ENCODE measurements at regions not wholly inside any gene's neighbourhood (a gene's known extent, or its start where the extent isn't known, plus 50 kb on each side); places are given as distances from the start of the nearest gene placed in this dataset.
"Not testable (repeated sequence)": the region's sequence is repeated elsewhere in the genome, so short reads cannot be mapped to it uniquely, and the experiment has no call there.

DNA sequence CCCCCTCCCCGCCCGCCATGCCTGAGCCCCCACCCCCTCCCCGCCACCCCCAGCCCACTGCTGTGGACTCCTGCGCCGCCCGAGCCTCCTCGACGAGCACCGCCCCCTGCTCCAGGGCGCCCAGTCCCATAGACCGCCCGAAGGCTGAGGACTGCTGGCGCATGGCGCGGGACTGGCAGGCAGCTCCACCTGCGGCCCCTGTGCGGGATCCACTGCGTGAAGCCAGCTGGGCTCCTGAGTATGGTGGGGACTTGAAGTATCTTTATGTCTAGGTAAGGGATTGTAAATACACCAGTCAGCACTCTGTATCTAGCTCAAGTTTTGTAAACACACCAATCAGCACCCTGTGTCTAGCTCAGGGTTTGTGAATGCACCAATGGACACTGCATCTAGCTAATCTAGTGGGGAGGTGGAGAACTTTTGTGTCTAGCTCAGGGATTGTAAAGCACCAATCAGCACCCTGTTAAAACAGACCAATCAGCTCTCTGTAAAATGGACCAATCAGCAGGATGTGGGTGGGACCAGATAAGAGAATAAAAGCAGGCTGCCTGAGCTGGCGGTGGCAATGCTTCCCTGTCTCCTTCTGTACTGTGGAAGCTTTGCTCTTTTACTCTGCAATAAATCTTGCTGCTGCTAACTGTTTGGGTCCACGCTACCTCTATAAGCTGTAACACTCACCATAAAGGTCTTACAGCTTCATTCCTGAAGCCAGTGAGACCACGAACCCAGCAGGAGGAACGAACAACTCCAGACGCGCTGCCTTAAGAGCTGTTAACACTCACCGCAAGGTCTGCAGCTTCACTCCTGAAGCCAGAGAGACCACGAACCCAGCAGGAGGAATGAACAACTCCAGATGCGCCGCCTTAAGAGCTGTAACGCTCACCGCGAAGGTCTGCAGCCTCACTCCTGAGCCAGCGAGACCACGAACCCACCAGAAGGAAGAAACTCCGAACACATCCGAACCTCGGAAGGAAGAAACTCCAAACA is 66.6 kb upstream of the SLC8A3 start:
- H3K9me3 ChIP-seq (replicated peaks; ENCODE audit: control insufficient read depth, insufficient read depth, low read depth, low read length); H3K9me1 ChIP-seq (ENCODE audit: control insufficient read depth, insufficient read depth, low read length); CTCF ChIA-PET (ENCODE audit: low intra/inter-chr PET ratio); H3K79me2 ChIP-seq (ENCODE audit: control insufficient read depth, insufficient read depth, low read length); FAIRE-seq; H3K27ac ChIP-seq (ENCODE audit: extremely low read depth, low read depth, low read length); BruUV-seq (replicated peaks); H3K36me3 ChIP-seq (ENCODE audit: control insufficient read depth, insufficient read depth, low read length); H3K9ac ChIP-seq (ENCODE audit: insufficient read depth in 1 of 2, low read depth in 2 of 2, low read length in 2 of 2); H2AFZ ChIP-seq (ENCODE audit: low read depth, low read length); H3K4me3 ChIP-seq; in situ Hi-C loops (cut with MboI); ATAC-seq; H3K27me3 ChIP-seq (ENCODE audit: control insufficient read depth in 2 of 2, insufficient read depth in 2 of 2, low read length in 2 of 2); H4K20me1 ChIP-seq (replicated peaks; ENCODE audit: control insufficient read depth, insufficient read depth, low read length); H3K4me2 ChIP-seq (ENCODE audit: insufficient read depth, low read length); H3K4me1 ChIP-seq (replicated peaks in 1 of 2; ENCODE audit: control insufficient read depth in 2 of 2, insufficient read depth in 2 of 2, low read length in 2 of 2): not testable (repeated sequence)
- peak in 1 of 4 experiments; percentile 2 for DNase-seq (ENCODE audit: extremely low read depth in 1 of 4, low spot score in 3 of 4)
- WGBS (ENCODE audit: insufficient coverage, low coverage, missing lambda C conversion rate) = 77% methylated on average over 14 of the region's 36 CpGs
- intact Hi-C loops (cut with micrococcal nuclease) = loop anchor here (5.0 kb wide), 2 partner anchors 38 to 168 kb away; no protein-coding TSS in a partner anchor
- TF ChIP-seq C11orf30 (IDR thresholded peaks at IDR 0.05; ENCODE audit: low read depth) (peak; percentile 32; the same call in 1 of the 2 replicates), NFYB (IDR thresholded peaks at IDR 0.05; ENCODE audit: extremely low read depth, insufficient read length) (peak; percentile 74), MAFG (tag; conservative IDR thresholded peaks at IDR 0.05) (0 out of 2 replicates have a peak, but pooled peaks have one; percentile 17), ZNF316 (IDR thresholded peaks at IDR 0.05) (peak; percentile 31; the same call in 1 of the 2 replicates)
- POLR2A ChIA-PET = interaction anchor here (1.0 kb wide), 1 partner anchor 17 kb away, joined by 3 read pairs; no protein-coding TSS in a partner anchor

Data from K562 (cell line).